HCT116 (cell line): ENCODE measurements at regions not wholly inside any gene's neighbourhood (a gene's known extent, or its start where the extent isn't known, plus 50 kb on each side); places are given as distances from the start of the nearest gene placed in this dataset.

ENCODE experiments used
- ATAC-seq: fragments of 200-7000 bp; cut with Tn5 transposase; 2 replicates; pipeline ENCODE4 v1.9.1; 2020; ENCODE audit warnings: mild to moderate bottlenecking, moderate library complexity
- BruUV-seq: library from RNA; stranded (reverse); fragments of 400-500 nt; replicated peaks from 2 replicates; lab custom pipeline; 2021; lab: Mats Ljungman, UMichigan
- CTCF ChIA-PET: fragments of 300-600 bp; sonication (Branson Sonifier 250); formaldehyde crosslinking; loops from one replicate; lab custom pipeline; 2021; ENCODE audit warnings: antibody characterized with exemption; lab: Charles Lee
- POLR2A ChIA-PET: fragments of 300-600, 350-600 bp; sonication (Branson Sonifier 250); formaldehyde crosslinking; loops from one replicate; lab custom pipeline; 2021; ENCODE audit warnings: antibody characterized with exemption; lab: Charles Lee
- RAD21 ChIA-PET, 2 experiments: fragments of 300-600 bp; sonication (Branson Sonifier 250); formaldehyde crosslinking; loops; one replicate each; lab custom pipeline; 2023; ENCODE audit warnings: low total read pairs in 2 of 2; ENCODE audit not compliant: uncharacterized antibody in 2 of 2, unreplicated experiment in 2 of 2, low non-redundant PET in 1 of 2; lab: Charles Lee
- DNase-seq: peaks from one replicate; pipeline ENCODE4 v3.0.0-alpha.2; 2010; ENCODE audit warnings: low read depth, low spot score
- H2AFZ ChIP-seq: fragments of 200-600 bp; shearing (Covaris generic), sonication (generic); 2 replicates; pipeline ENCODE4 v1.6.1; 2017; ENCODE audit warnings: low read depth, mixed run types, mixed read lengths, antibody characterized with exemption, low read length; ENCODE audit not compliant: poor library complexity, severe bottlenecking
- H3K27ac ChIP-seq: 2 replicates; pipeline ENCODE4 v1.5.1; 2012; ENCODE audit warnings: low read depth, low read length
- H3K27me3 ChIP-seq: fragments of 200-600 bp; sonication (generic); 2 replicates; pipeline ENCODE4 v1.6.1; 2016; ENCODE audit warnings: mixed run types, low read length, mixed read lengths; ENCODE audit not compliant: insufficient read depth
- H3K36me3 ChIP-seq, 2 experiments: fragments of 200-500 bp in 1 of 2; fragments of 200-600 bp in 1 of 2; sonication (Bioruptor generic) in 1 of 2; sonication (generic) in 1 of 2; 2 replicates each; pipeline versions ENCODE4 v1.5.1 to v1.6.1; 2014 to 2016; ENCODE audit warnings: low read length in 2 of 2, inconsistent platforms in 1 of 2, mixed read lengths in 1 of 2, mixed run types in 1 of 2; ENCODE audit not compliant: insufficient read depth in 2 of 2, control insufficient read depth in 1 of 2
- H3K4me1 ChIP-seq, 2 experiments: fragments of 200-600 bp in 1 of 2; sonication (generic) in 1 of 2; 2 replicates each; pipeline versions ENCODE4 v1.5.1 to v1.6.1; 2012 to 2017; ENCODE audit warnings: low read length in 2 of 2, inconsistent platforms in 1 of 2, mild to moderate bottlenecking in 1 of 2, mixed read lengths in 1 of 2, mixed run types in 1 of 2, moderate library complexity in 1 of 2; ENCODE audit not compliant: insufficient read depth in 2 of 2, control insufficient read depth in 1 of 2
- H3K4me2 ChIP-seq: fragments of 200-600 bp; sonication (generic); 2 replicates; pipeline ENCODE4 v1.6.1; 2017; ENCODE audit warnings: mixed run types, low read length, mixed read lengths
- H3K4me3 ChIP-seq, 2 experiments: fragments of 200-600 bp in 1 of 2; sonication (generic) in 1 of 2; replicated peaks in 1 of 2; 2 replicates each; pipeline ENCODE4 v1.5.1; 2011 to 2016; ENCODE audit warnings: low read length in 2 of 2, control low read depth in 1 of 2, low read depth in 1 of 2, mild to moderate bottlenecking in 1 of 2, mixed read lengths in 1 of 2, mixed run types in 1 of 2
- H3K79me2 ChIP-seq: fragments of 200-600 bp; sonication (generic); 2 replicates; pipeline ENCODE4 v1.6.1; 2017; ENCODE audit warnings: mild to moderate bottlenecking, mixed run types, low read length, moderate library complexity, mixed read lengths; ENCODE audit not compliant: insufficient read depth
- H3K9ac ChIP-seq: fragments of 200-600 bp; sonication (generic); 2 replicates; pipeline ENCODE4 v1.6.1; 2016; ENCODE audit warnings: low read length, mixed read lengths
- H3K9me2 ChIP-seq: fragments of 200-600 bp; sonication (generic), shearing (Covaris generic); 2 replicates; pipeline ENCODE4 v1.6.1; 2017; ENCODE audit warnings: mixed run types, mild to moderate bottlenecking, moderate library complexity; ENCODE audit not compliant: insufficient read depth
- H3K9me3 ChIP-seq, 2 experiments: fragments of 200-500 bp in 1 of 2; fragments of 200-600 bp in 1 of 2; sonication (Bioruptor generic) in 1 of 2; sonication (generic) in 1 of 2; 2 replicates each; pipeline ENCODE4 v1.6.1; 2014 to 2017; ENCODE audit warnings: low read length in 2 of 2, mixed read lengths in 2 of 2, inconsistent platforms in 1 of 2, low read depth in 1 of 2, mild to moderate bottlenecking in 1 of 2, mixed run types in 1 of 2, moderate library complexity in 1 of 2; ENCODE audit not compliant: control insufficient read depth in 1 of 2, insufficient read depth in 1 of 2
- H4K20me1 ChIP-seq: fragments of 200-600 bp; sonication (generic), shearing (Covaris generic); 2 replicates; pipeline ENCODE4 v1.6.1; 2017; ENCODE audit warnings: mixed run types, mild to moderate bottlenecking, moderate library complexity; ENCODE audit not compliant: insufficient read depth
- ATF3 ChIP-seq: IDR thresholded peaks from 2 replicates; pipeline ENCODE4 v1.6.1; 2012
- CEBPB ChIP-seq: IDR thresholded peaks from 2 replicates; pipeline ENCODE4 v1.6.1; 2012; ENCODE audit warnings: low read depth
- CTCF ChIP-seq, 3 experiments: fragments of 200-600 bp in 1 of 3; sonication (generic) in 1 of 3; IDR thresholded peaks in 2 of 3; conservative IDR thresholded peaks in 1 of 3; 2 replicates each; pipeline ENCODE4 v1.5.1; 2012 to 2017; ENCODE audit warnings: low read depth in 2 of 3, low read length in 2 of 3, antibody characterized with exemption in 1 of 3, borderline replicate concordance in 1 of 3, control low read depth in 1 of 3, mild to moderate bottlenecking in 1 of 3, mixed read lengths in 1 of 3, mixed run types in 1 of 3, moderate library complexity in 1 of 3; ENCODE audit not compliant: insufficient read depth in 1 of 3
- ELF1 ChIP-seq: IDR thresholded peaks from 2 replicates; pipeline ENCODE4 v1.6.1; 2012; ENCODE audit warnings: low read depth, borderline replicate concordance
- EZH2 ChIP-seq: fragments of 200-600 bp; sonication (generic); IDR thresholded peaks from 2 replicates; pipeline ENCODE4 v1.6.1; 2017; ENCODE audit warnings: antibody characterized with exemption, mixed run types
- EZH2phosphoT487 ChIP-seq: fragments of 200-600 bp; IDR thresholded peaks from 2 replicates; pipeline ENCODE4 v1.6.1; 2018; ENCODE audit warnings: antibody characterized with exemption, borderline replicate concordance
- JUND ChIP-seq: IDR thresholded peaks from 2 replicates; pipeline ENCODE4 v1.6.1; 2012
- RAD21 ChIP-seq: IDR thresholded peaks from 2 replicates; pipeline ENCODE4 v1.6.1; 2012; ENCODE audit warnings: low read depth, mild to moderate bottlenecking
- REST ChIP-seq: IDR thresholded peaks from 2 replicates; pipeline ENCODE4 v1.6.1; 2012; ENCODE audit warnings: low read depth
- SRF ChIP-seq: IDR thresholded peaks from 2 replicates; pipeline ENCODE4 v1.6.1; 2012; ENCODE audit warnings: low read depth
- ZBTB33 ChIP-seq: IDR thresholded peaks from 2 replicates; pipeline ENCODE4 v1.6.1; 2011; ENCODE audit warnings: mild to moderate bottlenecking, low read length, moderate library complexity; ENCODE audit not compliant: insufficient replicate concordance; ENCODE audit errors: extremely low read depth
- intact Hi-C: fragments of 100-400 bp; cut with micrococcal nuclease; formaldehyde crosslinking; loops from 2 replicates; pipeline ENCODE4 v1.10.0; 2022

- no TSS peak for BruUV-seq
- Histone ChIP-seq H3K4me2 (no peak overlapping the region), H3K9me2 (peaks cover 3% of the 10 kb centered on the region; the same call in 1 of the 2 replicates), H3K27ac (no peak overlapping the region), H2AFZ (no peak overlapping the region), H4K20me1 (no peaks in the 10 kb centered on the region), H3K36me3 (no peaks in the 10 kb centered on the region), H3K27me3 (no peaks in the 10 kb centered on the region), H3K9me3 (no peaks in the 10 kb centered on the region), H3K4me1 (0 out of 4 replicates have a peak, but pooled peaks cover 0 to 7% of the 10 kb centered on the region in 2 experiments), H3K9ac (no peak overlapping the region), H3K79me2 (no peaks in the 10 kb centered on the region), H3K4me3 (no peak overlapping the region)
- RAD21 ChIA-PET, result no interaction called here
- POLR2A ChIA-PET, result no interaction called here
- no peak for ATAC-seq
- intact Hi-C loops, result no loop called here
- CTCF ChIA-PET, result no interaction called here
- DNase-seq, result no peak
- TF ChIP-seq RAD21 (no peak), SRF (no peak), REST (no peak), JUND (no peak), EZH2phosphoT487 (no peak), ELF1 (no peak), EZH2 (no peak), ATF3 (no peak), CEBPB (no peak), CTCF (IDR thresholded peaks at IDR 0.05 in 2 of 3, conservative IDR thresholded peaks at IDR 0.05 in 1 of 3; ENCODE audit: borderline replicate concordance in 1 of 3, insufficient read depth in 1 of 3, low read depth in 2 of 3, low read length in 2 of 3) (no peak), ZBTB33 (no peak)
These were observed 111.6 kb downstream of the TSPAN8 start for GRCh38 chr12:71046215-71046614.
